Right ventricle myocardium inferior (tissue), 1 donor: ENCODE measurements at regions not wholly inside any gene's neighbourhood (a gene's known extent, or its start where the extent isn't known, plus 50 kb on each side); places are given as distances from the start of the nearest gene placed in this dataset.
A peak's percentile ranks its signal among the peaks of the same experiment; 100 is the strongest.
"Not testable (repeated sequence)": the region's sequence is repeated elsewhere in the genome, so short reads cannot be mapped to it uniquely, and the experiment has no call there.

ENCODE experiments used
- ATAC-seq: fragments of 200-7000 bp; cut with Tn5 transposase; one replicate; pipeline ENCODE4 v1.9.1; 2020; ENCODE audit warnings: mild to moderate bottlenecking, moderate library complexity
- DNase-seq: peaks from one replicate; pipeline ENCODE4 v3.0.0; 2021; ENCODE audit errors: missing footprints
- intact Hi-C: fragments of 100-400 bp; cut with DNase I; formaldehyde crosslinking; loops from one replicate; pipeline ENCODE4 v1.11.0; 2022
- donor health status: DM: no; HTN: yes; CAD: no; lungs with severe emphysema.

GRCh38 chr3:165716592-165716991 lies 120.6 kb downstream of the BCHE start:
- intact Hi-C loops, result no loop called here
- ATAC-seq, result no peak
- no peak for DNase-seq

GRCh38 chr3:165713479-165713878 lies 123.7 kb downstream of the BCHE start:
- intact Hi-C loops, result no loop called here
- DNase-seq (no peak), ATAC-seq (no peak)

- no peak for ATAC-seq
- DNase-seq, result peak; percentile 67
- intact Hi-C loops, result no loop called here
Observed at GRCh38 chr3:165712382-165712781, 124.8 kb downstream of the BCHE start.

- intact Hi-C loops, result no loop called here
- DNase-seq (no peak), ATAC-seq (no peak)
Observed at GRCh38 chr3:165697910-165698309, 139.3 kb downstream of the BCHE start.

- no peak for ATAC-seq
- intact Hi-C loops, result no loop called here
- no peak for DNase-seq
Observed at GRCh38 chr3:165696496-165696895, 140.7 kb downstream of the BCHE start.

GRCh38 chr3:165683947-165684346 lies 153.3 kb downstream of the BCHE start:
- ATAC-seq, result no peak
- intact Hi-C loops, result no loop called here
- no peak for DNase-seq

- intact Hi-C loops, result no loop called here
- DNase-seq, result no peak
- ATAC-seq, result no peak
Observed at GRCh38 chr3:165682734-165683133, 154.5 kb downstream of the BCHE start.

- no peak for DNase-seq
- no peak for ATAC-seq
- intact Hi-C loops, result no loop called here
Observed at GRCh38 chr3:165669967-165670366, 167.3 kb downstream of the BCHE start.

GRCh38 chr3:165669504-165669903 lies 167.7 kb downstream of the BCHE start:
- DNase-seq, result no peak
- intact Hi-C loops, result no loop called here
- no peak for ATAC-seq

- ATAC-seq, result no peak
Observed at GRCh38 chr3:165667676-165668075, 169.5 kb downstream of the BCHE start.

GRCh38 chr3:165658027-165658426 lies 179.2 kb downstream of the BCHE start:
- ATAC-seq (no peak), DNase-seq (no peak)
- intact Hi-C loops, result no loop called here

More at GRCh38 chr3:165667676-165668075, 169.5 kb downstream of the BCHE start:
- intact Hi-C loops, result no loop called here
- no peak for DNase-seq

- ATAC-seq, result no peak
- intact Hi-C loops, result no loop called here
Observed at GRCh38 chr3:165653130-165653778, 184.0 kb downstream of the BCHE start.

GRCh38 chr3:165649282-165649681 lies 187.9 kb downstream of the BCHE start:
- peak; percentile 18 for DNase-seq

More at GRCh38 chr3:165653130-165653778, 184.0 kb downstream of the BCHE start:
- no peak for DNase-seq

GRCh38 chr3:165645191-165645590 lies 192.0 kb downstream of the BCHE start:
- no peak for DNase-seq
- ATAC-seq, result no peak
- intact Hi-C loops, result no loop called here

More at GRCh38 chr3:165649282-165649681, 187.9 kb downstream of the BCHE start:
- intact Hi-C loops, ATAC-seq: not testable (repeated sequence)

- intact Hi-C loops, result no loop called here
- DNase-seq, result no peak
- ATAC-seq, result no peak
Observed at GRCh38 chr3:165644331-165644730, 192.9 kb downstream of the BCHE start.

GRCh38 chr3:165643425-165643824 lies 193.8 kb downstream of the BCHE start:
- DNase-seq (no peak), ATAC-seq (no peak)
- intact Hi-C loops, result no loop called here

GRCh38 chr3:165642761-165643420 lies 194.3 kb downstream of the BCHE start:
- ATAC-seq (peak; percentile 68), DNase-seq (no peak)
- intact Hi-C loops, result no loop called here

- DNase-seq, result no peak
- intact Hi-C loops, result no loop called here
- ATAC-seq, result no peak
Observed at GRCh38 chr3:165641569-165642310, 195.5 kb downstream of the BCHE start.

GRCh38 chr3:165640970-165641369 lies 196.3 kb downstream of the BCHE start:
- no peak for DNase-seq
- no peak for ATAC-seq
- intact Hi-C loops, result no loop called here

- DNase-seq (no peak), ATAC-seq (no peak)
- intact Hi-C loops, result no loop called here
Observed at GRCh38 chr3:165640031-165640430, 197.2 kb downstream of the BCHE start.
